Fibroblast of lung (primary cell): ENCODE measurements at regions not wholly inside any gene's neighbourhood (a gene's known extent, or its start where the extent isn't known, plus 50 kb on each side); places are given as distances from the start of the nearest gene placed in this dataset.
"Not testable (repeated sequence)": the region's sequence is repeated elsewhere in the genome, so short reads cannot be mapped to it uniquely, and the experiment has no call there.

Source experiments
- DNase-seq, 2 donors: peaks; one replicate each; pipeline versions ENCODE4 v3.0.0 to v3.0.0-alpha.2; 2010; ENCODE audit warnings: low read depth in 2 of 2
- H2AFZ ChIP-seq: 2 replicates; pipeline ENCODE4 v1.5.1; 2012; ENCODE audit warnings: low read length, control low read depth, inconsistent platforms
- H3K27ac ChIP-seq: 2 replicates; pipeline ENCODE4 v1.5.1; 2011; ENCODE audit warnings: low read length, control low read depth; ENCODE audit not compliant: insufficient read depth
- H3K27me3 ChIP-seq: 2 replicates; pipeline ENCODE4 v1.5.1; 2011; ENCODE audit warnings: mild to moderate bottlenecking, low read length; ENCODE audit not compliant: control insufficient read depth, insufficient read depth
- H3K36me3 ChIP-seq: 2 replicates; pipeline ENCODE4 v1.5.1; 2011; ENCODE audit warnings: low read length; ENCODE audit not compliant: control insufficient read depth, insufficient read depth
- H3K4me1 ChIP-seq: 2 replicates; pipeline ENCODE4 v1.5.1; 2011; ENCODE audit warnings: low read length; ENCODE audit not compliant: control insufficient read depth, insufficient read depth; ENCODE audit errors: extremely low read depth
- H3K4me2 ChIP-seq: 2 replicates; pipeline ENCODE4 v1.5.1; 2011; ENCODE audit warnings: low read length, control low read depth; ENCODE audit not compliant: insufficient read depth; ENCODE audit errors: extremely low read depth
- H3K4me3 ChIP-seq, 4 experiments: fragments of 200-600 bp in 1 of 4; sonication (generic) in 1 of 4; replicated peaks in 1 of 4; 2 replicates each; pipeline ENCODE4 v1.5.1; 2011 to 2016; ENCODE audit warnings: low read length in 4 of 4, low read depth in 3 of 4, mild to moderate bottlenecking in 3 of 4, control low read depth in 2 of 4, inconsistent platforms in 1 of 4, mixed read lengths in 1 of 4; ENCODE audit not compliant: insufficient read depth in 1 of 4; ENCODE audit errors: control extremely low read depth in 1 of 4
- H3K79me2 ChIP-seq: 2 replicates; pipeline ENCODE4 v1.5.1; 2012; ENCODE audit warnings: mild to moderate bottlenecking, low read length, inconsistent platforms; ENCODE audit not compliant: control insufficient read depth, insufficient read depth
- H3K9ac ChIP-seq: 2 replicates; pipeline ENCODE4 v1.5.1; 2011; ENCODE audit warnings: mild to moderate bottlenecking, low read length, control low read depth; ENCODE audit not compliant: insufficient read depth
- H3K9me3 ChIP-seq: 2 replicates; pipeline ENCODE4 v1.5.1; 2012; ENCODE audit warnings: low read depth, low read length; ENCODE audit not compliant: control insufficient read depth, insufficient read depth
- H4K20me1 ChIP-seq: 2 replicates; pipeline ENCODE4 v1.5.1; 2011; ENCODE audit warnings: low read length; ENCODE audit not compliant: control insufficient read depth, insufficient read depth; ENCODE audit errors: extremely low read depth
- CTCF ChIP-seq, 2 donors: IDR thresholded peaks in 1 of 2; conservative IDR thresholded peaks in 1 of 2; 1 replicate in 1 of 2; 2 replicates in 1 of 2; pipeline ENCODE4 v1.5.1; 2011 to 2012; ENCODE audit warnings: low read length in 2 of 2, control low read depth in 1 of 2, inconsistent platforms in 1 of 2, low read depth in 1 of 2, mild to moderate bottlenecking in 1 of 2
- EZH2 ChIP-seq: IDR thresholded peaks from 2 replicates; pipeline ENCODE4 v1.5.1; 2012; ENCODE audit warnings: low read length, control low read depth, mild to moderate bottlenecking; ENCODE audit errors: missing control alignments

- no peaks in the 10 kb centered on the region for H4K20me1 ChIP-seq
- DNase-seq, result no peak
- H2AFZ ChIP-seq, result no peak overlapping the region
- no peak overlapping the region for H3K9ac ChIP-seq
- no peaks in the 10 kb centered on the region for H3K36me3 ChIP-seq
- no peak overlapping the region for H3K27ac ChIP-seq
- no peak overlapping the region for H3K4me3 ChIP-seq
- H3K4me1 ChIP-seq, result no peaks in the 10 kb centered on the region
- no peaks in the 10 kb centered on the region for H3K79me2 ChIP-seq
- no peaks in the 10 kb centered on the region for H3K9me3 ChIP-seq
- TF ChIP-seq EZH2 (no peak), CTCF (conservative IDR thresholded peaks at IDR 0.05 in 1 of 2, IDR thresholded peaks at IDR 0.05 in 1 of 2; ENCODE audit: low read depth in 1 of 2, low read length in 2 of 2) (no peak)
- H3K4me2 ChIP-seq, result no peak overlapping the region
- no peaks in the 10 kb centered on the region for H3K27me3 ChIP-seq
Measured at GRCh38 chr5:74440341-74440740, 200.2 kb downstream of the ENC1 start.

DNA sequence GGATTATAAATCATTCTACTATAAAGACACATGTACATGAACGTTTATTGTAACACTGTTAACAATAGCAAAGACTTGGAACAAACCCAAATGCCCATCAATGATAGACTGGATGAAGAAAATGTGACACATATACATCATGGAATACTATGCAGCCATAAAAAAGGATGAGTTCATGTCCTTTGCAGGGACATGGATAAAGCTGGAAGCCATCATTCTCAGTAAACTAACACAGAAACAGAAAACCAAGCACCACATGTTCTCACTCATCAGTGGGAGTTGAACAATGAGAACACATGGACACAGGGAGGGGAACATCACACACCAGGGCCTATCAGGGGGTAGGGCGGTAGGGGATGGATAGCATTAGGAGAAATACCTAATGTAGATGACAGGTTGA, 202.7 kb downstream of the ENC1 start:
- not testable (repeated sequence) for H3K9me3 ChIP-seq, H3K4me2 ChIP-seq, DNase-seq, H3K9ac ChIP-seq, H4K20me1 ChIP-seq, H3K79me2 ChIP-seq, H3K4me3 ChIP-seq, H3K4me1 ChIP-seq, H3K36me3 ChIP-seq, H2AFZ ChIP-seq, H3K27ac ChIP-seq, H3K27me3 ChIP-seq

DNA sequence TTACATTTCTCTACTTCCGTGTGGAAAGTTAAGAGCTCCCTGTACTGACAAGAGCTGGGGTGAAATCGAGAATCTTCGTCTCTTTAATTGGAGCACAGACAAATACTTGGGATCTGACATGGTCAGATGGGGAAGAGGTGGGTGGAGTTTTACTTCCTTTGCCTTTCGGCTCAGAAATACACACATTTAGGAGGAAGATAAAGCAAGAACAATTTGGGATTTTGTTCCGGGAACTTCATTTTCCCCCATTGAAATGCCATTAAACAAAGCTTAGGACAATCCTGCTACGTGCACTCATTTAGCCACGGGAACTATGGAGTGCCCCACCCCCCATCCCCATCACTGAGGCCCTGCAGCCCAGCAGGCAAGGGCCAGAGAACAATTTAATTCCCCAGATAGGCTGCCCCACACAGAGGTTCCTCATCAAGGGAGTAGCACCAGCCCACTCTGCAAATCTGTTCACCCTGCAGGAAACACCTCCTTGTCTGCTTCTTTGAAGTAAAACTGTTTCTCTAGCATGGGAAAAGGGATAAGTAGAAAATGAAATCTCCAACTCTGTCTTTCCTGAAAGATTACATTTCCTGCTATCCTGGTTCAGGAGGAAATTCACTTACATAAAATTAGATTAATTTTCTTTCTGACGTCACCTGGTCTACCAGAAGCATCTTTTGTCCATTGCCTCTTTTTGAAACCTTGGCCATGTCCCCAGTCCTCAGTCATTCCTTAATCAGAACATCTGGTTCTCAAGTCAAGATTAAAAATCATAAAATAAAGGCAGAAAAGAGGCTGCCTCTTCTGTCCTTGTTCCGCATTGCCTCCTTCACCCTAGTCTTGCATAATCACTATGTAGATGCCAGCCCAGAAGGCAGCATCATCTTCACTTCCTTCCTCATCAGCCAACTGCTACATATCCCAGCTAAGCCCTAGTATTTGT, 206.4 kb downstream of the ENC1 start:
- DNase-seq, result no peak
- H3K9ac ChIP-seq, result no peak overlapping the region
- H3K27ac ChIP-seq, result no peak overlapping the region
- H3K4me2 ChIP-seq, result no peak overlapping the region
- H3K9me3 ChIP-seq, result no peaks in the 10 kb centered on the region
- H3K4me3 ChIP-seq, result no peak overlapping the region
- peaks cover 2% of the 10 kb centered on the region for H3K4me1 ChIP-seq
- H3K79me2 ChIP-seq, result no peaks in the 10 kb centered on the region
- no peaks in the 10 kb centered on the region for H4K20me1 ChIP-seq
- H3K27me3 ChIP-seq, result no peaks in the 10 kb centered on the region
- no peaks in the 10 kb centered on the region for H3K36me3 ChIP-seq
- H2AFZ ChIP-seq, result peak overlapping the region; percentile 41
- TF ChIP-seq EZH2, result no peak

- TF ChIP-seq CTCF (conservative IDR thresholded peaks at IDR 0.05 in 1 of 2, IDR thresholded peaks at IDR 0.05 in 1 of 2; ENCODE audit: low read depth in 1 of 2, low read length in 2 of 2) (no peak), EZH2 (no peak)
- no peaks in the 10 kb centered on the region for H3K79me2 ChIP-seq
- H3K4me1 ChIP-seq, result peaks cover 2% of the 10 kb centered on the region
- no peaks in the 10 kb centered on the region for H4K20me1 ChIP-seq
- H3K9ac ChIP-seq, result no peak overlapping the region
- no peak overlapping the region for H3K27ac ChIP-seq
- no peaks in the 10 kb centered on the region for H3K36me3 ChIP-seq
- H3K4me2 ChIP-seq, result no peak overlapping the region
- no peak overlapping the region for H3K4me3 ChIP-seq
- peak in 1 of 2 donors; percentile 90 for DNase-seq
- no peaks in the 10 kb centered on the region for H3K27me3 ChIP-seq
- H2AFZ ChIP-seq, result no peak overlapping the region
- H3K9me3 ChIP-seq, result no peaks in the 10 kb centered on the region
Measured at GRCh38 chr5:74433255-74433895, 207.2 kb downstream of the ENC1 start.
